Activated CD4-positive, alpha-beta T cell treated with anti-CD3 and anti-CD28 coated beads for 36 hours (primary cell): ENCODE measurements at regions not wholly inside any gene's neighbourhood (a gene's known extent, or its start where the extent isn't known, plus 50 kb on each side); places are given as distances from the start of the nearest gene placed in this dataset.
A peak's percentile ranks its signal among the peaks of the same experiment; 100 is the strongest.

Experiments used
- ATAC-seq: fragments of 200-7000 bp; cut with Tn5 transposase; one replicate; pipeline ENCODE4 v1.10.0; 2021; ENCODE audit warnings: mild to moderate bottlenecking, moderate library complexity
- CTCF ChIA-PET: fragments of 350-600 bp; sonication (Branson Sonifier 250); formaldehyde crosslinking; loops from one replicate; lab custom pipeline; 2021; ENCODE audit warnings: antibody characterized with exemption; lab: Charles Lee
- POLR2A ChIA-PET: fragments of 350-600 bp; sonication (Branson Sonifier 250); formaldehyde crosslinking; loops from one replicate; lab custom pipeline; 2021; ENCODE audit warnings: antibody characterized with exemption, inconsistent platforms; lab: Charles Lee
- DNase-seq: peaks from one replicate; pipeline ENCODE4 v3.0.0-alpha.2; 2020
- H3K27ac Mint-ChIP-seq: one replicate; pipeline ENCODE4 v1.8.0; 2021; ENCODE audit warnings: mixed read lengths
- H3K27me3 Mint-ChIP-seq: one replicate; pipeline ENCODE4 v1.8.0; 2021; ENCODE audit warnings: mixed read lengths
- H3K36me3 Mint-ChIP-seq: one replicate; pipeline ENCODE4 v1.8.0; 2021; ENCODE audit warnings: low read depth, mixed read lengths
- H3K4me1 Mint-ChIP-seq: one replicate; pipeline ENCODE4 v1.8.0; 2021; ENCODE audit warnings: mixed read lengths
- H3K4me3 Mint-ChIP-seq: one replicate; pipeline ENCODE4 v1.8.0; 2021; ENCODE audit warnings: mild to moderate bottlenecking, moderate library complexity, mixed read lengths
- H3K9me3 Mint-ChIP-seq: one replicate; pipeline ENCODE4 v1.8.0; 2021; ENCODE audit warnings: low read depth, mixed read lengths
- intact Hi-C, 2 experiments: fragments of 100-400 bp; cut with DNase I in 1 of 2; cut with micrococcal nuclease in 1 of 2; formaldehyde crosslinking; loops; one replicate each; pipeline versions ENCODE4 v1.14.2 to v1.15.1; 2022 to 2024; cut with DNase I, micrococcal nuclease

DNA sequence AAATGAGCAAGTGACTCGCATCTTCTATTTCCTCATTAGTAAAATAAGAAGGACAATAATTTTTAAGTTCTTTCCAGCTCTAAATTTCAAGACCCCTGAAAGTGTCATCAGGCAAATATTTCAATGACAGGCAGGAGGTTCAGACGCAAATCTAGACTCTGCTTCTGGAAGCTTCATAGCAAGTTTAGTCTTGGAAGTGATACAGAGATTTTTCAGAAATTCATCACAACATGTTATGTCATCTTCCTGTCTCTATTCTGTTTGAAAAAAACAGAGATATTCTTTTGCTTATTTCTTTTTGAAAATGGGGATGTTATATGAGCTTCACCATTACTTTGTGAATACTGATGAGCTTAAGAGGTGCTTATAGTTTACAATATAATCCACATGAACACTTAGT lies 74.0 kb downstream of the C3orf85 start:
- ChIA-PET POLR2A (no interaction called here), CTCF (no interaction called here)
- no peaks in the 10 kb centered on the region for H3K36me3 Mint-ChIP-seq
- ATAC-seq, result no peak
- intact Hi-C loops, result no loop called here
- no peaks in the 10 kb centered on the region for H3K4me1 Mint-ChIP-seq
- no peak overlapping the region for H3K27ac Mint-ChIP-seq
- H3K27me3 Mint-ChIP-seq, result no peaks in the 10 kb centered on the region
- H3K9me3 Mint-ChIP-seq, result no peaks in the 10 kb centered on the region
- no peak overlapping the region for H3K4me3 Mint-ChIP-seq
- DNase-seq, result no peak

DNA sequence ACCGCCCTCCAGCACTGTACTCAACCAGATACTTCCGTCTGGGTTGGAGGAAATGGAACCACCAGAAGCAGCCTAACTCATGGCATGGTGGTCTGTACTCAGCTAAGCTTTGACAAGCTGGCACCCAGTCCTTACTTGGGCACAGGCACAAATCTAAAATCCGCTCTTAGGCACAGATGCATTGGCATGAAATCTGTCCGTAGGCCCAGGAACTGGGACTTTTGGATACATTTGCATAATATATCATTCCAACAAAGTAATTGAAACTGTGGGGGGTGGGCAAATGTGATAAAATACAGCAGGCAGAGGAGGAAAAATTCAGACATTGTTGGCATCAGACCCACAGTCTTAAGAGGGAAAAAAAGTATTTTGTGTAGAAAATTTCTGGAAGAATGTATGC lies 75.4 kb downstream of the C3orf85 start:
- DNase-seq (no peak), ATAC-seq (no peak)
- Mint-ChIP-seq H3K27me3 (peaks cover 5% of the 10 kb centered on the region), H3K27ac (no peak overlapping the region), H3K4me1 (no peaks in the 10 kb centered on the region), H3K4me3 (no peak overlapping the region), H3K36me3 (no peaks in the 10 kb centered on the region), H3K9me3 (no peaks in the 10 kb centered on the region)
- CTCF ChIA-PET, result no interaction called here
- POLR2A ChIA-PET, result no interaction called here
- intact Hi-C loops, result no loop called here

GRCh38 chr3:109213321-109213720 lies 76.8 kb downstream of the C3orf85 start:
- Mint-ChIP-seq H3K36me3 (no peaks in the 10 kb centered on the region), H3K9me3 (no peaks in the 10 kb centered on the region), H3K27ac (no peak overlapping the region), H3K4me1 (no peaks in the 10 kb centered on the region), H3K27me3 (peaks cover 5% of the 10 kb centered on the region), H3K4me3 (no peak overlapping the region)
- intact Hi-C loops, result no loop called here
- CTCF ChIA-PET, result interaction anchor here (0.8 kb wide), 1 partner anchor 190 kb away, joined by 4 read pairs; no protein-coding TSS in a partner anchor
- POLR2A ChIA-PET, result no interaction called here
- ATAC-seq, result no peak
- DNase-seq, result no peak

DNA sequence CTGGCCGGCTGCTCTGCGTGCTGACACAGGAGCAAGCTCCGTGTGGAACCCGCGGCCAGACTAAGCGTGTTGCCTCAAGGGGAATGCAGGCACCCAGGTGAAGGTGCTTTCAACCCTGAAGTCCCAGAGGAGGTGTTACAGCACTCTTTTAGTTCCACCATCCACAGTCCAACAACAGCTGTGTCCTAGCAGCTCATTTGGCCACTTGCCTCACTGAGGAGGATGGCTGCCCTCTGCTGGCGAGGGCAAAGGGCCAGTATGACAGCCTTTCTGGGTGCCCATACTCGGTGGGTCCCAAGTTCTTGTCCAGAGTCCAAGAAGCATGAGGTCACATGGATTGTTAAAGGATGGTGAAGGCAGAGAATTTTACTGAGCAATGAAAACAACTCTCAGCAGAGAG lies 87.8 kb downstream of the C3orf85 start:
- Mint-ChIP-seq H3K9me3 (no peaks in the 10 kb centered on the region), H3K36me3 (no peaks in the 10 kb centered on the region), H3K27ac (no peak overlapping the region), H3K4me3 (no peak overlapping the region), H3K4me1 (no peaks in the 10 kb centered on the region), H3K27me3 (peaks cover 2% of the 10 kb centered on the region)
- ChIA-PET POLR2A (no interaction called here), CTCF (interaction anchor here (0.5 to 1.0 kb wide), 3 partner anchors 8 to 201 kb away, joined by 3 to 5 read pairs (median 4); no protein-coding TSS in a partner anchor)
- DNase-seq (peak; percentile 33), ATAC-seq (no peak)
- intact Hi-C loops, result loop anchor here in 1 of 2 experiments (5.0 kb wide), 1 partner anchor 47 kb away; no protein-coding TSS in a partner anchor

DNA sequence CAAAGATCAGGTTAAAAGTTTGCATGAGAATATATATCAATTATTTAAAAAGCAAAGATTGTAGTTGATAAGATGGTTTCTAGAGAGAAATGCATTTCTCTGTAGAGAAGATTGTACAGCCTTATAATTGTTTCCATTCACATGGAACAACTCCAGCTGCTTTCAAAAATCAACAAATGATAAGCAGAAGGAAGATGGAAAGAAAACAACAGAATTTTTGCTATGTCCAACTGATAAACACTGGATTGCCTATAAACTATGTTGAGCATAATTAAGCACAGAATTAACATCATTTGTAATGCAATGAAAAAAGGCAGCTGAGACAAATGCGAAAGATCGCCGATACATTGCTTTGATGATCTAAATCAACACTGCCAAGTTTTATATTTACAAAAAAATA lies 89.0 kb downstream of the C3orf85 start:
- no peak for ATAC-seq
- Mint-ChIP-seq H3K27ac (no peak overlapping the region), H3K4me3 (no peak overlapping the region)

GRCh38 chr3:109228391-109229080 lies 87.8 kb downstream of the DPPA2 start:
- CTCF ChIA-PET, result interaction anchor here (1.4 kb wide), 1 partner anchor 45 kb away, joined by 3 read pairs; no protein-coding TSS in a partner anchor
- Mint-ChIP-seq H3K36me3 (no peaks in the 10 kb centered on the region), H3K4me1 (no peaks in the 10 kb centered on the region), H3K9me3 (no peaks in the 10 kb centered on the region), H3K27me3 (peaks cover 2% of the 10 kb centered on the region), H3K27ac (no peak overlapping the region), H3K4me3 (no peak overlapping the region)
- ATAC-seq, result no peak
- intact Hi-C loops, result no loop called here
- POLR2A ChIA-PET, result no interaction called here
- no peak for DNase-seq

More for the DNA sequence above, 89.0 kb downstream of the C3orf85 start:
- DNase-seq, result no peak
- intact Hi-C loops, result no loop called here
- Mint-ChIP-seq H3K4me1 (no peaks in the 10 kb centered on the region), H3K27me3 (peaks cover 2% of the 10 kb centered on the region), H3K36me3 (no peaks in the 10 kb centered on the region), H3K9me3 (no peaks in the 10 kb centered on the region)
- ChIA-PET POLR2A (no interaction called here), CTCF (interaction anchor here (0.9 to 1.5 kb wide), 2 partner anchors 9 to 30 kb away, joined by 3 to 8 read pairs; no protein-coding TSS in a partner anchor)

GRCh38 chr3:109229174-109229847 lies 87.0 kb downstream of the DPPA2 start:
- H3K27me3 Mint-ChIP-seq, result peaks cover 2% of the 10 kb centered on the region
- H3K27ac Mint-ChIP-seq, result no peak overlapping the region
- ChIA-PET CTCF (no interaction called here), POLR2A (no interaction called here)
- no peaks in the 10 kb centered on the region for H3K9me3 Mint-ChIP-seq
- no peaks in the 10 kb centered on the region for H3K4me1 Mint-ChIP-seq
- no peak for ATAC-seq
- DNase-seq, result no peak
- H3K4me3 Mint-ChIP-seq, result no peak overlapping the region
- intact Hi-C loops, result no loop called here
- no peaks in the 10 kb centered on the region for H3K36me3 Mint-ChIP-seq

DNA sequence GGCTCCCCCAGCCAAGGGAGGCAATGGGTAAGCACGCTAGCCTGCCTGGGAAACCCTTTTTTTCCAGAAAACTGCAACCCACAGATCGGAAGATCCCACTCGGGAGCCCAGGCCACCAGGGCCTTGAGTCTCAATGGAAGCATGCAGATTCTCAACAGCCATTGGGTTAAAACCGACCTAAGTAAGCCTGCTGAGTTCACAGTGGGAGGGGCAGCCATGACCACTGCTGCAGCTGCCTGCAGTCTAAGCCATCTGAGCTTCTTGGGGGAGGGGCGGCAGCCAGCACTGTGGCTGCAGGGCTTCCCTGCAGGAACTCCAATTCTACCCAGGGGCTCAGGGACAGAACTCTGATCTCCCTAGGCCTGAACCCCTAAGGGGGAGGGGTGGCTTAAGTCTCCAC lies 82.0 kb downstream of the DPPA2 start:
- no peaks in the 10 kb centered on the region for H3K36me3 Mint-ChIP-seq
- POLR2A ChIA-PET, result no interaction called here
- no peak overlapping the region for H3K27ac Mint-ChIP-seq
- no peak for DNase-seq
- no peaks in the 10 kb centered on the region for H3K4me1 Mint-ChIP-seq
- H3K27me3 Mint-ChIP-seq, result no peaks in the 10 kb centered on the region
- CTCF ChIA-PET, result no interaction called here
- no peak overlapping the region for H3K4me3 Mint-ChIP-seq
- intact Hi-C loops, result no loop called here
- H3K9me3 Mint-ChIP-seq, result peaks cover 3% of the 10 kb centered on the region
- ATAC-seq, result no peak

GRCh38 chr3:109241459-109242186 lies 74.7 kb downstream of the DPPA2 start:
- DNase-seq (no peak), ATAC-seq (no peak)
- H3K9me3 Mint-ChIP-seq, result peaks cover 3% of the 10 kb centered on the region
- no peak overlapping the region for H3K4me3 Mint-ChIP-seq
- intact Hi-C loops, result no loop called here
- POLR2A ChIA-PET, result no interaction called here
- H3K27me3 Mint-ChIP-seq, result no peaks in the 10 kb centered on the region
- no peak overlapping the region for H3K27ac Mint-ChIP-seq
- CTCF ChIA-PET, result no interaction called here
- no peaks in the 10 kb centered on the region for H3K4me1 Mint-ChIP-seq
- H3K36me3 Mint-ChIP-seq, result no peaks in the 10 kb centered on the region

DNA sequence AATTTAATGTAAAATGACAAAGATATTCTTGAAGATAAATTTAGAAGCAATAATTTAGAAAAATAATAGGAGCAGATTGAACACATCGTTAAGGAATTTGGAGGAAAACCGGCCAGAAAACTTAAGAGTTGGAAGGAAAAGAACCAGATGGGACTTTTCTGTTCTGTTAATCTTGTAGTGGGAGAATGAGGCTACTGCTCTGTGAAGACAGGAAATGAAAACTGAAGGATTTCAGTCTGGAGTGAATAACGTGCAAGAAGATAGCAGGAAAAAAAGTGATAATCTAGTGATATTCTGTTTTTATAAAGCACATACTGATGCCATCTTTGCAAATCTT lies 74.2 kb downstream of the DPPA2 start:
- H3K27ac Mint-ChIP-seq, result no peak overlapping the region
- POLR2A ChIA-PET, result no interaction called here

More for the DNA sequence above, 74.2 kb downstream of the DPPA2 start:
- no peaks in the 10 kb centered on the region for H3K4me1 Mint-ChIP-seq
- no peaks in the 10 kb centered on the region for H3K27me3 Mint-ChIP-seq
- CTCF ChIA-PET, result no interaction called here
- no peaks in the 10 kb centered on the region for H3K36me3 Mint-ChIP-seq
- intact Hi-C loops, result no loop called here
- H3K9me3 Mint-ChIP-seq, result no peaks in the 10 kb centered on the region
- H3K4me3 Mint-ChIP-seq, result no peak overlapping the region
- ATAC-seq, result no peak
- DNase-seq, result no peak
